ENCODE measurements at regions not wholly inside any gene's neighbourhood (a gene's known extent, or its start where the extent isn't known, plus 50 kb on each side); places are given as distances from the start of the nearest gene placed in this dataset.

DNA sequence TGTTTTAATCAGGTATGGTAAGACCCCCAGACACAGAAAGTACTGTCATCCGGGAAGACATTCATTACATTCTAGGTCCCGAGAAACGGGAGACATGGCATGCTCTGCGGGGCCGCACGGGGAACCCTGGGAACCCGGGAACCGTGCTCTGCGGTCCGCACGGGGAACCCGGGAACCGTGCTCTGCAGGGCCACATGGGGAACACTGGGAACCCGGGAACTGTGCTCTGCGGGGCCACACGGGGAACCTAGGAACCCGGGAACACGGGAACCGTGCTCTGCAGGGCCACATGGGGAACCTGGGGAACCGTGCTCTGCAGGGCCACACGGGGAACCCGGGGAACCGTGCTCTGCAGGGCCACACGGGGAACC, 165.6 kb upstream of the SULF2 start:
- intact Hi-C loops (cut with DNase I), result loop anchor here in 1 of 10 donors (10.0 kb wide), 1 partner anchor 156 kb away; no protein-coding TSS in a partner anchor
- H3K4me3 ChIP-seq, result no peak overlapping the region
- ATAC-seq (no peak), DNase-seq (no peak)
- H3K36me3 ChIP-seq, result no peaks in the 10 kb centered on the region
- WGBS, 4 donors, result 94 to 98% (median 98%) methylated on average over 18 to 24 of the region's 24 CpGs
- peaks cover 0 to 3% (median 0%) of the 10 kb centered on the region in 12 donors for H3K4me1 ChIP-seq
- no peak for TF ChIP-seq POLR2A (IDR thresholded peaks at IDR 0.05)
- TF ChIP-seq, protein P1, sequence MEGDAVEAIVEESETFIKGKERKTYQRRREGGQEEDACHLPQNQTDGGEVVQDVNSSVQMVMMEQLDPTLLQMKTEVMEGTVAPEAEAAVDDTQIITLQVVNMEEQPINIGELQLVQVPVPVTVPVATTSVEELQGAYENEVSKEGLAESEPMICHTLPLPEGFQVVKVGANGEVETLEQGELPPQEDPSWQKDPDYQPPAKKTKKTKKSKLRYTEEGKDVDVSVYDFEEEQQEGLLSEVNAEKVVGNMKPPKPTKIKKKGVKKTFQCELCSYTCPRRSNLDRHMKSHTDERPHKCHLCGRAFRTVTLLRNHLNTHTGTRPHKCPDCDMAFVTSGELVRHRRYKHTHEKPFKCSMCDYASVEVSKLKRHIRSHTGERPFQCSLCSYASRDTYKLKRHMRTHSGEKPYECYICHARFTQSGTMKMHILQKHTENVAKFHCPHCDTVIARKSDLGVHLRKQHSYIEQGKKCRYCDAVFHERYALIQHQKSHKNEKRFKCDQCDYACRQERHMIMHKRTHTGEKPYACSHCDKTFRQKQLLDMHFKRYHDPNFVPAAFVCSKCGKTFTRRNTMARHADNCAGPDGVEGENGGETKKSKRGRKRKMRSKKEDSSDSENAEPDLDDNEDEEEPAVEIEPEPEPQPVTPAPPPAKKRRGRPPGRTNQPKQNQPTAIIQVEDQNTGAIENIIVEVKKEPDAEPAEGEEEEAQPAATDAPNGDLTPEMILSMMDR (IDR thresholded peaks at IDR 0.05), result no peak
- H3K9me3 ChIP-seq, result no peaks in the 10 kb centered on the region
- no peak overlapping the region for H3K27ac ChIP-seq
- peaks cover 0 to 3% (median 0%) of the 10 kb centered on the region in 9 donors for H3K27me3 ChIP-seq

GRCh38 chr20:47950124-47950912, 165.0 kb upstream of the SULF2 start:
- WGBS, 4 donors, result 66 to 78% (median 72%) methylated on average over 11 of the region's 11 CpGs
- H3K27ac ChIP-seq, result no peak overlapping the region
- peaks cover 0 to 3% (median 0%) of the 10 kb centered on the region in 12 donors for H3K4me1 ChIP-seq
- intact Hi-C loops (cut with DNase I), result loop anchor here in 1 of 10 donors (10.0 kb wide), 1 partner anchor 156 kb away; no protein-coding TSS in a partner anchor
- no peaks in the 10 kb centered on the region for H3K9me3 ChIP-seq
- ATAC-seq (peak in 2 of 4 donors; percentile 36 to 69), DNase-seq (peak in 3 of 5 donors; percentile 32 to 55 (median 40))
- H3K4me3 ChIP-seq, result no peak overlapping the region
- H3K36me3 ChIP-seq, result no peaks in the 10 kb centered on the region
- peaks cover 0 to 3% (median 0%) of the 10 kb centered on the region in 9 donors for H3K27me3 ChIP-seq
- TF ChIP-seq POLR2A (IDR thresholded peaks at IDR 0.05), result no peak
- TF ChIP-seq, protein P1 (IDR thresholded peaks at IDR 0.05), result no peak

GRCh38 chr20:47949230-47949629, 163.9 kb upstream of the SULF2 start:
- TF ChIP-seq, protein P1 (IDR thresholded peaks at IDR 0.05), result no peak
- no peak for TF ChIP-seq POLR2A (IDR thresholded peaks at IDR 0.05)
- no peaks in the 10 kb centered on the region for H3K9me3 ChIP-seq
- DNase-seq, result no peak
- intact Hi-C loops (cut with DNase I), result no loop called here
- H3K27me3 ChIP-seq, result peaks cover 0 to 3% (median 0%) of the 10 kb centered on the region in 9 donors
- H3K36me3 ChIP-seq, result no peaks in the 10 kb centered on the region
- ATAC-seq, result no peak
- H3K4me1 ChIP-seq, result peaks cover 0 to 3% (median 0%) of the 10 kb centered on the region in 12 donors
- 73 to 87% (median 82%) methylated on average over 6 of the region's 6 CpGs for WGBS, 4 donors
- no peak overlapping the region for H3K27ac ChIP-seq
- no peak overlapping the region for H3K4me3 ChIP-seq

DNA sequence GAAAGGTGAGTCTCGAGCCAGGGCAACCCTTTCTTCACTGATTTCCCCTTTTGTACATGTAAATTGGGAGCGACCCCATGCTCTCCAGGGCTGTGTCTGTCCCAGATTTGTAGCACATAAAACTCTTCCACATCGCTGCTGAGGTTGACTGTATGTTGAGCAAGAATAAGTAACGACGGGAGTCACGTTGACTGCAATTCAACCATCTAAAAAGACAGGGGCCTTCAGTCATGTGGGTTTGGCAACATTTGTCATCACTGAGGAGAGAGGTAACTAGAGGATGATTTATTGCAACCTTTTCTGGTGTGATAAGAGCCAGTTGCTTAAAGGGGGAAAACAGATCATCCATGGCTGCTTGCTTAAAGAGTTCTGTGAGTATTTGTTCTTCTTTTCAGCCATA, 159.4 kb upstream of the SULF2 start:
- no peak for TF ChIP-seq POLR2A (IDR thresholded peaks at IDR 0.05)
- TF ChIP-seq, protein P1 (IDR thresholded peaks at IDR 0.05), result no peak
- H3K36me3 ChIP-seq, result no peaks in the 10 kb centered on the region
- 75 to 91% (median 86%) methylated on average over 6 of the region's 6 CpGs for WGBS, 4 donors
- H3K27me3 ChIP-seq, result no peaks in the 10 kb centered on the region
- H3K4me1 ChIP-seq, result no peaks in the 10 kb centered on the region
- H3K9me3 ChIP-seq, result no peaks in the 10 kb centered on the region
- intact Hi-C loops (cut with DNase I), result no loop called here
- no peak overlapping the region for H3K27ac ChIP-seq
- no peak for ATAC-seq
- DNase-seq, result no peak
- no peak overlapping the region for H3K4me3 ChIP-seq
